ENCODE measurements at regions not wholly inside any gene's neighbourhood (a gene's known extent, or its start where the extent isn't known, plus 50 kb on each side); places are given as distances from the start of the nearest gene placed in this dataset.
"Not testable (repeated sequence)": the region's sequence is repeated elsewhere in the genome, so short reads cannot be mapped to it uniquely, and the experiment has no call there.

DNA sequence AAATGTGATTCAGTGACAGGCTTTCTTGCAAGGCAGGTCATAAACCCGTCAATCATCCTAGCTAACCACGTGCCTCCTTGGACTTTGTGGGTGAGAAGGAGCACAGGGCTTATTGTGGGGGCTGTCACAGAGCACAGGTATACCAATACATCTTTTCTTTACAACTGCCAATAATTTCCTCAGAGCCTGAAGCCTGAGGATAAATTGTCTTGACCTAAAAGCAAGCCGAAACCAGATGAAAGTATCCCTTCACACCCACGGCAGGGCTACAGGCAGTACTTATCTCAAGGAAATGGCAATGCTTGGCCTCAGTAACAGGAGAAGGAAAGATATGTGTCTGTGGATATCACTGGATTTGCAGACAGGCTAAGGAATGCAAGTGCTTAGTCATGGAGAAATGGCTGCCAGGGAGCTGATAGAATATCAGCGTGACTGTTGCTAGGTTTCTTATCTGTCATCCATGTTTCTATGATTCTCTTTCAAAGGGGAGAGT lies 90.3 kb upstream of the ZNF366 start:
- peak; percentile 92 for DNase-seq (ENCODE audit: low read depth, low spot score)

DNA sequence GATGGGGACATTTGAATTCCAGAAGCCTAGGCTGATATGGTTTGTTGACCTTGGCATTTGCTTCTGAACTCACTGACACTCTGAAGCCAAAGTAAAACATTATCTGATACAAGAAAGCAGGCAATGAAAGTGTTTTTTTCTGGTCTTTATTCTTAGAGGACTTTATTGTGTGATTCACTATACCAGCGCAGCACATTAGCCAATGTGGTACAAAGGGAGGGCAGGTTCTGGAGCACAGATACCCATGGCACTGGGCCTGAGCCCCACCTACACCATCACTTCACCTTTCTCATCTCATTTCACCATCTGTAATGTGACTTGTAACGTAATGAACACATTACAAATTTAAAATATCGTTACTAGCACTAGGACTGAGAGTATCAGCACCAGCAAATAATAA lies 89.7 kb upstream of the ZNF366 start:
- DNase-seq (ENCODE audit: low read depth, low spot score): no peak

DNA sequence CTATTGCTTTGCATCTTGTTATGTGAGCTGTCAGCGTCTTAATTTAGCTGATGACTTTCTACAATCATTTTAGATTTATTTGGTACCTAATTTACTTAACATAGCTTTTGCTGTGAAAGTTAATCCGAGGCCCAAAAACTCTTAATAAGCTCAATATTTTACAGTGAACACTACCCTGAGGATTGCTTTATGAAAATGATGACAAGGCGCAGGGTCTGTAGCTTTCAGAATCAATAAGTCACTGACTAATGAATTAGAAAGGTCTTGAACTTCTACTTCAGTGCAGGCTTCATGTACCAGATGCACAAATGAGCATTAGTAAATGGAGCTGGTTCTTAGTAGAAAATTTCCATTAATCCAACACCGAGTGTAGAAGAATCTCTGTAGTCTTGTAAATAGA lies 81.4 kb upstream of the ZNF366 start:
- no peak for DNase-seq (ENCODE audit: low read depth, low spot score)

DNA sequence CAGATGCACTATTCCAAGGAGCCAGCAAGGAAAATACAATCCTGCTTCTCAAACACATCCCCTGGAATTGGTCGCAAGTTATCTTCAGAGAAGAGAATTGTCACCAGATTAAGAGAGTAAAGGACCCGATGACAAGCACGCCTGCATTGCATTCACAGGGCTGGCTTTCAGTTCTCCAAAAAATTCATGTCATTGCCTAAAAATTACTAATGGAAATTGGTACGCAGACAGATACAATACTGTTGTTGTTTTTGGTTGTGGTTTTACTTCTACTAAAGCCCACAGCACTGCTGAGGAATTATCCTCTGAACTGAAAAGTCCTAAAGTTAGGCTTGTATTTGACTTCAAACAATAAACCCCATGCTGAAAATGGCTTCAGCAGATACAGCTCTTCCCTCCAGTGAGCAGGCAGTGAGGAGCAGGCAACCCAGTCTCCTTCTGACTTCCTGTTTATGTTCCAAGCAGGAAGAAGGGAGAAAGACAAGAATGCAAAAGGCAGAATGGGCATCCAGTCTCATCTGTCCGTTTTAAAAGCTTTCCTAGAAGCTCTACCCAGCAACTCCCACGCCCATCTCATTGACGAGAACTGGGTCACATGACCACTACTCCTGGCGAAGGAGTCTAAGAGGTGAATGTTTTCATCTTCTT lies 80.6 kb upstream of the ZNF366 start:
- DNase-seq (ENCODE audit: low read depth, low spot score): no peak

DNA sequence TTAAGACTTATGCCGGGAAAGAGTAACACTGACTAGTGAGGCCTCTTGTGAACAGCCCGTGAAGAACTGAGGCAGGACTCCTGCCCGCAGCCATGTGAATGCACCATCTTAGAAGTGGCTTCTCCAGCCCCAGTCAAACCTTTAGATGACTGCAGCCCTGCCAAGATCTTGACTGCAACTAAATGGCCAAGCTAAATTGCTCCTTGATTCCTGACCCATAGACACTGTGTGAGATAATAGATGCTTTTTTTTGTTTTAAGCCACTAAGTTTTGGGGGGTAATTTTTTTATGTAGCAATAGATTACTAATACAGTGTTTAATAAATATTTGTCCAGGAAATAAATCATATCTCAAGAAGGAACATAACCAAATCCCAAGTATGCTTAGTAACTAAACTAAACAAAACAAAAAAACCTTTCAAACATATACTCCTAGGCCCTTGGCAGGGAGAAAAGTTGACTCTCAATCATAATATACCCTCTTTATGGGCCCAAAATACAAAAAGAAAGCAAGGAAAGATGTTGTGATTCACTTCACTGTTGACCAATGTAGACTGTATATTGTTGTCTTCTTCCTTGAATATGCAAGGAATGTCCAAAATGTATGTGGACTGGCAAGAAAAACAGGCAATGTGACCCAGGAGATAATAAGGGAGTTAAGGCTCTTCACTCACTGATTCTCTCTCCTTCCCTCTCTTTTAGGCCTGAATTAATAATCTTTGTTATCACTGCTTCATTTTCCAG lies 79.7 kb upstream of the ZNF366 start:
- DNase-seq (ENCODE audit: low read depth, low spot score): no peak

DNA sequence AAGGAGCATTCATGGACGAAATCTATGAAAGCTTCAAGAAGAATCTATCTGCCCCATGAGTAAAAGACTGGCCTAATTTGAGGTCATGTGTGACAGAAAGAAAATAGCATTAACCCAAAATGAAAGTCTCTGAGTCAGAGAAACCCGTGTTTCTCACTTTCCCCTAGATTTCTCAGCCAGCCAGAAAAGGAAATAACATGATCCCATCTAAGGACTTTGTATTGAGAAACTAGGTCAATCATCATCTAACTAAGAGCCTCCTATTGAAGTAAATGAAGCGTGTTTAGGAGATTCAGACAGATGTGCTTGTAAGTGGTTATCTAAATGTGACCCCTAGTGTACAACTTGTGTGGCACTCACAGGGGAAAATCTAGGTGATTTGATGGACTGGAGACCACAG lies 77.3 kb upstream of the ZNF366 start:
- DNase-seq (ENCODE audit: low read depth, low spot score): no peak

GRCh38 chr5:72579290-72579689 lies 72.1 kb upstream of the ZNF366 start:
- DNase-seq (ENCODE audit: low read depth, low spot score): not testable (repeated sequence)

DNA sequence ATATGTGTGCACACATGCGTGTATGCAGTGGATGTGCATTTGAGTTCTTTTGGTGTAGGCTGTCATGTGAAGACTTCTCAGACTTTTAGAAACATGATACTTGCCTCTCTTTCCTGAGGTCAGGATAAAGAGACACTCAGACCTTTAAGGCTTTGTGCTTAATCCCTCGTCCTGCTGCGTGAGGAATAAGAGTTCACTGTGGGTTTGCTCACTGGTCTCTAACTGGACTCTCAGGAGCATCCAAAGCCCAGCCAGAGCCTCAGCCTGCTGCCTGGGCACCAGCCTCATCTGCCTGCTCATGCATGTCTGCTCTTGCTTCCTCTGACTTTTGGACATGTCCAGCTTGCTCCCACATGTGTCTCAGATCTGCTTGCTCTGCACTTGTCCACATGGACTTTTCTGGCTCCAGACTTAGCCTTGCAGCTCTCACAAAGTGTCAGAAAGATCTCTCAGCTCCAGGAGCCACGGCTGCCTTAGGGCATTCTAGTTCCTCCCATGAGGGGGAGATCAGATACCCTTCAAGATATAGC lies 65.1 kb upstream of the ZNF366 start:
- DNase-seq (ENCODE audit: low read depth, low spot score): no peak

DNA sequence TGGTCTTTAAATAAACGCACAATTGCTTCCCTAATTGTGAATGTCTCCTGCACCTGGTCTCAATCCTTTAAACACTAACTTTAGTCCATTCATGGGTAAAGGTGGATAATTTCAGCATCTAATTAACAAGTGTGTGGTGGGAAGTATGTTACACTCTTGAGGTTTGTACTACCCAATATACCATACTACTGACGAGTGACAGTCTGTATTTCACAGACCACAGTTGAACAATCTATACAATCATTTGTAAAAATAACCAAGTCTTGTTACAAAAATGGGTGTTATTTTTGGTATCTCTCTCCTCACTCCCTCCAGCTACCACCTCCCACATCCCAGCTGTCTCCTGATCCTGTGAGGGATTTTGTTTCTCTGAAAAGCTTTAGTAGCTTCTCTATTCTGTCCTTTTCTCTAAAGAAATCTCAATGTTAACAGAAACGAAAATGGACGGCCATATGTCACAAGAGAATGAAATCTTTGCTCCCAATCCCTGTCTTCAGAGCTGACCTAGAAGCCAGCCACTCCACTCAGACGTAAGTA lies 62.3 kb upstream of the ZNF366 start:
- DNase-seq (ENCODE audit: low read depth, low spot score): no peak

- DNase-seq (ENCODE audit: low read depth, low spot score): no peak
Measured at GRCh38 chr5:72566746-72567145, 59.5 kb upstream of the ZNF366 start.

DNA sequence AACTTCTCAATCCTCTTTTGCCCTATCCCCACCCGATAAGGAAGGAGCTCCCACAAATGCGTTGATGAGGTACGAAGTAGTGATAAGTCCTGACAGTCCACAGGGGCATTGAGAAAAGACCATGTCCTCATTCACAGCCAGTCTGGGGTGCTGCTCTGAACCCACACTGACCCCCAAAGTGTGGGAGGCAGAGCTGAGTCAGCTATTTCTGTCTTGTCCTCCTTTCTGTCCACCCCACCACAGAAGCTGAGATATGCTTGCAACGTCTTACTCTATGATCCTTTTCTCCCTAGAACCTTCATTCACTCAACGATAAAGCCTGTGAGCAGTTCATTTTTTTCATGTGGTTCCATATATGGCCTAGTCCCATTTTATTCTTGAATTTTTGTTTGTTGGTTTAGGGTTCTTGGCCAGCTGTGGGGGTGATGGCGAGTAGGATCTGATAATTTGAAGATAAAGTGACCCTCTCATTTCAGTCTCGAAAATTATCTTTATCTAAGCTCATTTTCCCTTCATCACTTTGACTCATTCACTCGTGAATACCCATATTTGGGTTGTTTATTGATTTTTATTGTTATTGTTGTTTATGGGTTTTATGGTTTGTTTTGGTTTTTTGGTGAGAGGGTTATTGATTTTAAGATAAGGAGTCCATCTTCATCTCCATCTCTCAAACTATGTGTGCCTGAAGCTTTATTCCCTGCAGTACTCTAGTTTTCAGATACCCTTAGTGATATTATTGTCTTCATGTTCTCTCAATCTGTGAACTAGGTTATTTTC lies 58.5 kb upstream of the ZNF366 start:
- no peak for DNase-seq (ENCODE audit: low read depth, low spot score)

GRCh38 chr5:72562717-72563116 lies 55.5 kb upstream of the ZNF366 start:
- DNase-seq (ENCODE audit: low read depth, low spot score): no peak

DNA sequence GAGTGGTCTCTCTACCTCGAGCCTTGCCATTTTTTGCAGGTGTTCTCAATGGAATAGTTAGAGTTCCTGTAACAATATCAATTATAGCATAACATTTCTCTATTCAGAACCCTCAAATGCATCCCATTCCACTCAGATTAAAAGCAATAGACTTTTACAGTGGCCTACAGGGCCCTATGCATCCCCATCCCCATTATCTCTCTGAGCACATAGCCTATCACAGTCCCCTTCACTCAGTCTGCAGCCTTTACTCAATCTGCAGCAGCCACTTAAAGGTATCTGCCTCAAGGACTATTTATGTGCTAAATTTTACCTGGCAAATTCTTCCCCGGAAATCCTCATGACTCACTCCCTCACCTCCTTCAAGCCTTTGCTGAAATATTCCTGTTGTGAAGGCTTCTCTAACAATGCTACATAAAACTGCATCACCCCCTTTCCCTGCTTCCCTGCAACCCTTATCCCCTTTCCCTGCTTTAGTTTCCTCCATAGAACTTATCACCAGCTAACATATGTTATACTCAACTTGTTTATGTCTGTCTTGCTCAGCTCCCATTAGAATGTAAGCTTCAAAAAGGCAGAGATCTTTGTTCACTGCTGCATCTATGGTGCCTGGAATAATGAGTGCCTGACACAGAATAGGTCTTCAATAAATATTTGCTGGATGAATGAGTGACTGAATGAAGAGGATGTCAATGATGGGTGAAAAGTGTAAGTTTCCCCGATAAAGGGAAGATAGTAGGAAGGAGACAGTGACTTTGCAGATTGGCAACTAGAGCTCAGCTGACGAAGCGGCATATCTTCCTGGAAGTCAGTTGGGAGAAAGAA lies 54.1 kb upstream of the ZNF366 start:
- no peak for DNase-seq (ENCODE audit: low read depth, low spot score)

DNA sequence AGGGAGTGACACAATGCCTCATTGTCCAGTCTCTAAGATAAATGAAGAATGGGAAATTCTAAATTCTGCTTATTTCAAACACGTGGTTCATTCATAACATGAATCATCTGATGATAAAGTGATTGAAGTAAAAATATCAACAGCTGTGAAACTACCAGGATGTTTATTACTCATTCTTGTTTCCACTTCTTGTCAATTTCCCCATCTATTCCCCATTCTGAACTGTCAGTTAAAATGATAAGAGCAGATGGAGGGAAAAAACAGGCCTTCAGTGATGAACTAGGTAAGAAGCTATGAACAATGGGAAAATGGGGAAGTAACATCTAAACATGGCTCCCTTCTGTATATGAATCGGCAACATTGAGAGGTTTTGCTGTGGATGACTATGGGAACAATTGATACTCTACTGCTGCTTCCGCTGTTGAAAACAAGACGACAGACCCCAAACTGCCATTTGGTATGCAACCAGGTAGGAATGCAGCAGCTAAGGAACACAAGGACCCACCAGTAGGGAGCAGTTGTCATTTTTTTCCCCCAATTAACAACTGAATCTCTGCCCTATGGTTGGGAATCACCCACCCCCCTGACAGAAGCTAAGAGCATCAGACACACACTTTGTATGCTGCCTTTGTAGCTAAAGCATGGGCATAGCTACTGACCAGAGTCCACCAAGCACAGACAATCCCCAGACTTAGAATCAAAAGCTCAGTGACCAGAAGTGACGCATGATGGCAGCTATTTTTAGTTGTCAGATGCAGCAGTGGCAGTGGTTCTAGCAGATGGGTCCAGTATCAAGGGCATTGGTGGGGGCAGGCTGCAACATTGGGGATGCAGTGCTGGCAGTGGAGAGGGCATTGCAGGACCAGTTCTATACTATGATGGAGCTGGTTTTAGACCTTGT lies 52.9 kb upstream of the ZNF366 start:
- peak; percentile 54 for DNase-seq (ENCODE audit: low read depth, low spot score)

DNA sequence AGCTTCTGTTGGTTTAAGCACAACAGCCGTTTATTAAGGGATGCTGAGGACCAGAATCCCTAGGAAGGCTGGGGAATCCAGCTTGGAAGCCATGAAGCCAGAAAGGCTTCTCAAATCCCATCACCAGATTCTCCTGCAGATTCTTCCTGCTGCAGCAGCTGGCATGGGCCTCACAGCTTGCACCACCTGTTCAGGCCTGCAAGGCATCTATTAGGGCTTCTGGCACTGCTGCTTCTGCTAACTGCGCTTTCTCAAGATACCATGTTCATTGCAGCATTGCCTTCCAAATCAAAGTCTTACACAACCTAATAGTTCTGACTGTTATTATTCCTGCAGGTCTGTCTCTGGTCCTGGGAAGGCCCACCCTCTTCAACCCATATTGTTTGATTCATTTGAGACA lies 51.2 kb upstream of the ZNF366 start:
- no peak for DNase-seq (ENCODE audit: low read depth, low spot score)

GRCh38 chr5:72558046-72558336 lies 50.8 kb upstream of the ZNF366 start:
- DNase-seq (ENCODE audit: low read depth, low spot score): no peak

DNA sequence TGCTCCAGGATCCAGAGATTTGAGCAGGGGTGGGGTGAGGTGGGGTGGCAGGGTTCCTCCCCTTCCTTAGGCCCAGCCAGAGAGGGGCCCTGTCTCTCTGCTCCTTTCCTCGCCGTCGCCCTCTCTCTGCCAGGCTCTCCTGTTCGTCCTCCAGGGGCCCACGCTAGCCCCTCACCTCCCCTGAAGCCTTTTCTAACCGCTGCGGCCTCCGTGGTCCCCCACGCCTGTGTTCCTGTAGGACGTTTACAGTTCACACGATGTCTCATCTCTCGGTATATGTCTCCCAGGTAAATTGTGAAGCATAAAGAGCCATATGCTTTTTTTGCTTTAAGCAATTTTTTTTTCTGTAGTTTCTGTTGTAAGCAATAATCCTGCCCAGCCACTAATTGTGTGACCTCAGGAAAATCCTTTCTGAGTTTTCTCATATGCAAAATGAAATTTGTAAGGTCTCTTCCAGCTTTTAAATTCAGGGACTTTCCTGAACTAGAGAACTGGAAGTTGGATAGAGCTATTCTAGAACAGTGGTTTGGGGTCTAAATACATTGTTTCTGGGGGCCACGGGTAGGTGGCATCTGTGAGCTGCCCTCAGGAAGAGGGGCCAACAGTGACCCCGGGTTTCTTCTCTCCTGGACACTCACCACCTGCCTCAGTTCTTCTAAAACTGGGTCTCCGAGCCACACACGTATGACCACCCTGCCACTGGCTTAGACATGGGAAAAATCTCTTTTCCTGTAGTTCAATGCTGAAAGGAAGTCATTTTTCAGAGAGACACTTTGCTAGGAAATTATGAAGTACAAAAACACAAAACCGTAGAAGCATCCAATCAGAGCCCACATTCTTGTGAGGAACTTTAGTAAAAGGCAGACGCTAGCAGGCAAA lies 50.2 kb upstream of the ZNF366 start:
- no peak for DNase-seq (ENCODE audit: low read depth, low spot score)

Measured in pulmonary artery endothelial cell (primary cell).